K562 (cell line): ENCODE measurements at regions not wholly inside any gene's neighbourhood (a gene's known extent, or its start where the extent isn't known, plus 50 kb on each side); places are given as distances from the start of the nearest gene placed in this dataset.

Experiments used
- ATAC-seq: fragments of 200-7000 bp; cut with Tn5 transposase; 3 replicates; pipeline ENCODE4 v1.9.1; 2020; ENCODE audit warnings: moderate library complexity
- BruUV-seq: library from RNA; stranded (reverse); fragments of 400-500 nt; replicated peaks from 2 replicates; lab custom pipeline; 2021; lab: Mats Ljungman, UMichigan
- CTCF ChIA-PET: fragments of 300-600 bp; formaldehyde crosslinking; extraction: SDS; loops from one replicate; lab custom pipeline; 2021; ENCODE audit warnings: low intra/inter-chr PET ratio; lab: Yijun Ruan, JAX
- POLR2A ChIA-PET: fragments of 300-600, 350-650 bp; sonication (Branson Sonifier 250); formaldehyde crosslinking; extraction: SDS; loops from one replicate; lab custom pipeline; 2021; ENCODE audit warnings: antibody characterized with exemption, inconsistent platforms; lab: Yijun Ruan, JAX
- DNase-seq, 4 experiments: peaks; one replicate each; pipeline versions ENCODE4 v3.0.0 to v3.0.0-alpha.2; 2011 to 2018; ENCODE audit warnings: low spot score in 3 of 4, mixed read lengths in 3 of 4; ENCODE audit errors: extremely low read depth in 1 of 4
- FAIRE-seq: peaks from 2 replicates; lab custom pipeline; 2011; peaks lifted over from hg19 to GRCh38; lab: Jason Lieb, UNC
- H2AFZ ChIP-seq: 2 replicates; pipeline ENCODE4 v1.6.0; 2011; ENCODE audit warnings: low read depth, low read length, control low read depth, inconsistent platforms
- H3K27ac ChIP-seq: fragments of 200-600 bp; 3 replicates; pipeline ENCODE4 v1.8.0; 2011; ENCODE audit warnings: low read depth, mild to moderate bottlenecking, control low read depth, inconsistent platforms, low read length, moderate library complexity, mixed read lengths; ENCODE audit errors: extremely low read depth
- H3K27me3 ChIP-seq, 2 experiments: fragments of 300-600 bp in 1 of 2; 2 replicates in 1 of 2; 3 replicates in 1 of 2; pipeline versions ENCODE4 v1.6.0 to v1.8.0; 2011; ENCODE audit warnings: inconsistent platforms in 2 of 2, low read length in 2 of 2, mild to moderate bottlenecking in 1 of 2, mixed read lengths in 1 of 2, moderate library complexity in 1 of 2; ENCODE audit not compliant: control insufficient read depth in 2 of 2, insufficient read depth in 2 of 2
- H3K36me3 ChIP-seq: fragments of 300-600 bp; 3 replicates; pipeline ENCODE4 v1.8.0; 2011; ENCODE audit warnings: mild to moderate bottlenecking, low read length, inconsistent platforms; ENCODE audit not compliant: control insufficient read depth, insufficient read depth
- H3K4me1 ChIP-seq, 2 experiments: fragments of 200-600 bp in 1 of 2; replicated peaks in 1 of 2; 2 replicates in 1 of 2; 3 replicates in 1 of 2; pipeline versions ENCODE4 v1.5.1 to v1.8.0; 2011; ENCODE audit warnings: inconsistent platforms in 2 of 2, low read length in 2 of 2, mild to moderate bottlenecking in 1 of 2, mixed read lengths in 1 of 2, moderate library complexity in 1 of 2; ENCODE audit not compliant: control insufficient read depth in 2 of 2, insufficient read depth in 2 of 2
- H3K4me2 ChIP-seq: 2 replicates; pipeline ENCODE4 v1.6.1; 2011; ENCODE audit warnings: low read length, control low read depth, inconsistent platforms, mixed read lengths; ENCODE audit not compliant: insufficient read depth
- H3K4me3 ChIP-seq: fragments of 200-600 bp; sonication (generic), shearing (Covaris generic); 2 replicates; pipeline ENCODE4 v1.5.1; 2016; ENCODE audit warnings: control low read depth, inconsistent platforms
- H3K79me2 ChIP-seq: fragments of 200-600 bp; 3 replicates; pipeline ENCODE4 v1.8.0; 2011; ENCODE audit warnings: low read length, inconsistent platforms; ENCODE audit not compliant: control insufficient read depth, insufficient read depth
- H3K9ac ChIP-seq, 2 experiments: 2 replicates each; pipeline versions ENCODE4 v1.6.0 to v1.6.1; 2011; ENCODE audit warnings: low read depth in 2 of 2, low read length in 2 of 2, control low read depth in 1 of 2, inconsistent platforms in 1 of 2, mild to moderate bottlenecking in 1 of 2, mixed read lengths in 1 of 2; ENCODE audit not compliant: insufficient read depth in 1 of 2
- H3K9me1 ChIP-seq: one replicate; pipeline ENCODE4 v1.6.0; 2011; ENCODE audit warnings: inconsistent platforms, mild to moderate bottlenecking, low read length, moderate library complexity; ENCODE audit not compliant: control insufficient read depth, insufficient read depth
- H3K9me3 ChIP-seq: replicated peaks from 2 replicates; pipeline ENCODE4 v1.5.1; 2011; ENCODE audit warnings: low read depth, low read length, inconsistent platforms; ENCODE audit not compliant: control insufficient read depth, insufficient read depth
- H4K20me1 ChIP-seq: replicated peaks from 2 replicates; pipeline ENCODE4 v1.6.1; 2011; ENCODE audit warnings: low read length, inconsistent platforms, mixed read lengths; ENCODE audit not compliant: control insufficient read depth, insufficient read depth
- CTBP1 ChIP-seq: fragments of 450-650 bp; IDR thresholded peaks from 2 replicates; pipeline ENCODE4 v1.6.1; 2016; ENCODE audit warnings: borderline replicate concordance
- ELF4 ChIP-seq: fragments of 450-650 bp; formaldehyde crosslinking; IDR thresholded peaks from 2 replicates; pipeline ENCODE4 v1.4.0; 2022; ENCODE audit warnings: missing genetic modification characterization
- KDM2B ChIP-seq: fragments of 250-450 bp; sonication (Bioruptor Pico); IDR thresholded peaks from 2 replicates; pipeline ENCODE4 v1.8.0; 2021; ENCODE audit warnings: mild to moderate bottlenecking, moderate library complexity
- NCOA6 ChIP-seq: fragments of 450-650 bp; IDR thresholded peaks from 2 replicates; pipeline ENCODE4 v1.6.1; 2017; ENCODE audit warnings: mild to moderate bottlenecking
- NR2F6 ChIP-seq: fragments of 450-650 bp; formaldehyde crosslinking; IDR thresholded peaks from 2 replicates; pipeline ENCODE4 v1.4.0; 2020; ENCODE audit warnings: mild to moderate bottlenecking
- RFX5 ChIP-seq: IDR thresholded peaks from 2 replicates; pipeline ENCODE4 v1.6.1; 2011; ENCODE audit warnings: low read depth, mild to moderate bottlenecking, improper control_type of control experiment, low read length
- TAF1 ChIP-seq: IDR thresholded peaks from 2 replicates; pipeline ENCODE4 v1.6.1; 2011; ENCODE audit warnings: mild to moderate bottlenecking, low read length, moderate library complexity; ENCODE audit not compliant: insufficient read depth, control insufficient read depth, severe bottlenecking; ENCODE audit errors: extremely low read depth
- ZNF561 ChIP-seq: fragments of 450-650 bp; formaldehyde crosslinking; conservative IDR thresholded peaks from 2 replicates; pipeline ENCODE4 v1.4.0; 2020; ENCODE audit warnings: mild to moderate bottlenecking, moderate library complexity
- WGBS: fragments of 100-300 bp; shearing (Covaris generic); methylation state at CpG from one replicate; pipeline ENCODE4 v1.1.6; 2016; ENCODE audit warnings: low coverage, mixed read lengths; ENCODE audit not compliant: insufficient coverage; ENCODE audit errors: missing lambda C conversion rate; 5-methylcytosine and 5-hydroxymethylcytosine counted together
- in situ Hi-C: fragments of 300-500 bp; cut with MboI; formaldehyde crosslinking; loops from 4 replicates; pipeline ENCODE4 v1.15.0; 2018; ENCODE audit warnings: inconsistent platforms, mixed read lengths
- intact Hi-C: fragments of 100-400 bp; cut with micrococcal nuclease; formaldehyde crosslinking; loops from 2 replicates; pipeline ENCODE4 v1.14.2; 2022
- TF ChIP-seq, protein P1 (sequence below): fragments of 450-650 bp; IDR thresholded peaks from 2 replicates; pipeline ENCODE4 v1.6.1; 2016; ENCODE audit warnings: antibody characterized with exemption

DNA sequence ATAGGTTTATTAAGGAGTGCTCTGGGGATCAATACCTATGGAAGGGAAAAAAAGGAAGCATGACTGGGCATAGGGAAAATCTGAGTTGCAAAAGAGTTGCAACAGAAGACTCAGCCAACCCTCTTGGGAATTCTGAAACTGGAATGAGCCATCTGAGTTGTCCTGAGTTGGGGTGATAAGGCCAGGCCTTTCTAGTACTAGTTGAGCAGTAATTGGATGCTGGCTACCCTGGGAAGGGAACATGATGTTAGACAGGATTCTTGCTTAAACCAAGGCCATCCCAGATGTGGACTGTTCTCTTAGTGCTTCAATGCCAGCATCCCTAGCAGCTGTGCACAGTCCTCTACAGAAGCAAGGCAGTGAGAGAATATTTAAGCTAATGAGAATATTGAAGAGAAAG lies 348.8 kb upstream of the GULP1 start:
- no peak overlapping the region for H2AFZ ChIP-seq
- no peaks in the 10 kb centered on the region for H3K9me1 ChIP-seq
- in situ Hi-C loops = no loop called here
- H3K4me2 ChIP-seq = no peak overlapping the region
- no peak overlapping the region for H3K4me3 ChIP-seq
- ChIA-PET POLR2A (no interaction called here), CTCF (no interaction called here)
- FAIRE-seq = no peak
- H3K79me2 ChIP-seq = no peaks in the 10 kb centered on the region
- no peak for DNase-seq
- H3K9me3 ChIP-seq = no peaks in the 10 kb centered on the region
- no peaks in the 10 kb centered on the region for H3K4me1 ChIP-seq
- BruUV-seq = no TSS peak
- no peaks in the 10 kb centered on the region for H4K20me1 ChIP-seq
- no peak overlapping the region for H3K27ac ChIP-seq
- no peak overlapping the region for H3K9ac ChIP-seq
- no peaks in the 10 kb centered on the region for H3K27me3 ChIP-seq
- no peaks in the 10 kb centered on the region for H3K36me3 ChIP-seq
- intact Hi-C loops = no loop called here
- no peak for ATAC-seq
- TF ChIP-seq NR2F6 (CRISPR knock-in tag) (no peak), ZNF561 (CRISPR knock-in tag) (no peak), ELF4 (no peak), RFX5 (no peak), CTBP1 (no peak)
- TF ChIP-seq, protein P1, sequence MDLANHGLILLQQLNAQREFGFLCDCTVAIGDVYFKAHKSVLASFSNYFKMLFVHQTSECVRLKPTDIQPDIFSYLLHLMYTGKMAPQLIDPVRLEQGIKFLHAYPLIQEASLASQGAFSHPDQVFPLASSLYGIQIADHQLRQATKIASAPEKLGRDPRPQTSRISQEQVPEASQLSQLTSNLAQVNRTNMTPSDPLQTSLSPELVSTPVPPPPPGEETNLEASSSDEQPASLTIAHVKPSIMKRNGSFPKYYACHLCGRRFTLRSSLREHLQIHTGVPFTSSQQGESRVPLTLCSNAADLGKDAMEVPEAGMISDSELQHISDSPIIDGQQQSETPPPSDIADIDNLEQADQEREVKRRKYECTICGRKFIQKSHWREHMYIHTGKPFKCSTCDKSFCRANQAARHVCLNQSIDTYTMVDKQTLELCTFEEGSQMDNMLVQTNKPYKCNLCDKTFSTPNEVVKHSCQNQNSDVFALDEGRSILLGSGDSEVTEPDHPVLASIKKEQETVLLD = no peak
- TF ChIP-seq, all 486 proteins: peak for 0

DNA sequence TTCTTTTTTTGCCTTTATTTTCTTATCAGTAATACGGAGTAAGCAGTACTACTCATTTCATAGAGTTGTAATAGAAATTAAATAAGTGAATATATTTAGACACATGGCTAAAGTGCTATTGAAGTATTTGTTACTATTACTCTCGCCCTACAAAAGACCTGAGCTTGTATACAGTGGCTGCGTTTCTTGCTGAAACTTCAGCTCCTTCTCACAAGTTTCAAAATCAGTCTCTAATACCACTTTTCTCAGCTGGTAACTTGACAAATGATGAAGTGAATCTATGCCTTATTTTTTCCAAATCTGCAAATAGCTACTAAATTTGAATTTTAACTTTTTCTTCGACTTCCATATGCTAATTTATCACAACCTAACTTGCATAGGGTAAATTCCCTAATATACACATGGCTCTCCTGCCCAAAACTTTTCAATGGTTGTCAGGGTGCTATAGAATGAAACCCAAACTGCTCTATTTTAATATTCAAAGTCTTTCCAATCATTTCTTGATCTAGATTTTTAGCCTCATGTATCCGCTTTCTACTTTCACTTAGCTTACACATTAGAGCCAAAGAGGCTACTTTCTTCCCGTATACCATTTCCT lies 347.8 kb upstream of the GULP1 start:
- intact Hi-C loops = no loop called here

More for the DNA sequence above, 347.8 kb upstream of the GULP1 start:
- Histone ChIP-seq H3K4me3 (no peak overlapping the region), H4K20me1 (no peaks in the 10 kb centered on the region), H3K4me2 (no peak overlapping the region), H3K79me2 (no peaks in the 10 kb centered on the region), H3K36me3 (no peaks in the 10 kb centered on the region), H3K27me3 (no peaks in the 10 kb centered on the region), H2AFZ (no peak overlapping the region), H3K27ac (no peak overlapping the region), H3K9me1 (no peaks in the 10 kb centered on the region), H3K9me3 (no peaks in the 10 kb centered on the region), H3K4me1 (no peaks in the 10 kb centered on the region), H3K9ac (no peak overlapping the region)
- no peak for FAIRE-seq
- no TSS peak for BruUV-seq
- WGBS = 1% methylated on average over 6 of the region's 6 CpGs
- in situ Hi-C loops = no loop called here
- DNase-seq = no peak
- ChIA-PET POLR2A (no interaction called here), CTCF (no interaction called here)
- TF ChIP-seq NCOA6 = no peak
- TF ChIP-seq TAF1 = no peak
- no peak for TF ChIP-seq KDM2B
- no peak for ATAC-seq
